Omental fat pad (tissue), 3 donors: ENCODE measurements at regions not wholly inside any gene's neighbourhood (a gene's known extent, or its start where the extent isn't known, plus 50 kb on each side); places are given as distances from the start of the nearest gene placed in this dataset.

Experiments
- ATAC-seq: fragments of 150-250 bp; one replicate; pipeline ENCODE4 v1.9.1; 2016; ENCODE audit warnings: mild to moderate bottlenecking, moderate library complexity; ENCODE audit not compliant: low FRiP score
- DNase-seq: peaks from one replicate; pipeline ENCODE4 v3.0.0-alpha.2; 2019; ENCODE audit warnings: low spot score
- CTCF ChIP-seq, 3 donors: fragments of 450-650 bp; IDR thresholded peaks; one replicate each; pipeline ENCODE4 v1.5.1; 2016 to 2017; ENCODE audit warnings: antibody characterized with exemption in 3 of 3, mild to moderate bottlenecking in 3 of 3, moderate library complexity in 2 of 3

- DNase-seq (peak; percentile 42), ATAC-seq (peak; percentile 98)
- no peak for TF ChIP-seq CTCF (IDR thresholded peaks at IDR 0.05)
Observed at GRCh38 chr3:40971191-40972168, 227.8 kb upstream of the CTNNB1 start.

GRCh38 chr3:40972350-40972749, 227.0 kb upstream of the CTNNB1 start:
- ATAC-seq, result no peak
- TF ChIP-seq CTCF (IDR thresholded peaks at IDR 0.05), result no peak
- DNase-seq, result no peak

GRCh38 chr3:40973141-40973540, 226.2 kb upstream of the CTNNB1 start:
- TF ChIP-seq CTCF (IDR thresholded peaks at IDR 0.05), result no peak
- DNase-seq (no peak), ATAC-seq (no peak)

- no peak for TF ChIP-seq CTCF (IDR thresholded peaks at IDR 0.05)
- DNase-seq, result no peak
- no peak for ATAC-seq
Observed at GRCh38 chr3:40975711-40976121, 223.6 kb upstream of the CTNNB1 start.

GRCh38 chr3:40976241-40976640, 223.1 kb upstream of the CTNNB1 start:
- DNase-seq (no peak), ATAC-seq (no peak)
- no peak for TF ChIP-seq CTCF (IDR thresholded peaks at IDR 0.05)

- no peak for DNase-seq
- ATAC-seq, result no peak
- no peak for TF ChIP-seq CTCF (IDR thresholded peaks at IDR 0.05)
Observed at GRCh38 chr3:40978442-40978841, 220.9 kb upstream of the CTNNB1 start.

GRCh38 chr3:40979962-40980361, 219.3 kb upstream of the CTNNB1 start:
- ATAC-seq (no peak), DNase-seq (no peak)
- no peak for TF ChIP-seq CTCF (IDR thresholded peaks at IDR 0.05)
